K562 (cell line): ENCODE measurements at regions not wholly inside any gene's neighbourhood (a gene's known extent, or its start where the extent isn't known, plus 50 kb on each side); places are given as distances from the start of the nearest gene placed in this dataset.

ENCODE experiments used
- ATAC-seq: fragments of 200-7000 bp; cut with Tn5 transposase; 3 replicates; pipeline ENCODE4 v1.9.1; 2020; ENCODE audit warnings: moderate library complexity
- BruUV-seq: library from RNA; stranded (reverse); fragments of 400-500 nt; replicated peaks from 2 replicates; lab custom pipeline; 2021; lab: Mats Ljungman, UMichigan
- CTCF ChIA-PET: fragments of 300-600 bp; formaldehyde crosslinking; extraction: SDS; loops from one replicate; lab custom pipeline; 2021; ENCODE audit warnings: low intra/inter-chr PET ratio; lab: Yijun Ruan, JAX
- POLR2A ChIA-PET: fragments of 300-600, 350-650 bp; sonication (Branson Sonifier 250); formaldehyde crosslinking; extraction: SDS; loops from one replicate; lab custom pipeline; 2021; ENCODE audit warnings: antibody characterized with exemption, inconsistent platforms; lab: Yijun Ruan, JAX
- DNase-seq, 4 experiments: peaks; one replicate each; pipeline versions ENCODE4 v3.0.0 to v3.0.0-alpha.2; 2011 to 2018; ENCODE audit warnings: low spot score in 3 of 4, mixed read lengths in 3 of 4; ENCODE audit errors: extremely low read depth in 1 of 4
- FAIRE-seq: peaks from 2 replicates; lab custom pipeline; 2011; peaks lifted over from hg19 to GRCh38; lab: Jason Lieb, UNC
- H2AFZ ChIP-seq: 2 replicates; pipeline ENCODE4 v1.6.0; 2011; ENCODE audit warnings: low read depth, low read length, control low read depth, inconsistent platforms
- H3K27ac ChIP-seq: fragments of 200-600 bp; 3 replicates; pipeline ENCODE4 v1.8.0; 2011; ENCODE audit warnings: low read depth, mild to moderate bottlenecking, control low read depth, inconsistent platforms, low read length, moderate library complexity, mixed read lengths; ENCODE audit errors: extremely low read depth
- H3K27me3 ChIP-seq, 2 experiments: fragments of 300-600 bp in 1 of 2; 2 replicates in 1 of 2; 3 replicates in 1 of 2; pipeline versions ENCODE4 v1.6.0 to v1.8.0; 2011; ENCODE audit warnings: inconsistent platforms in 2 of 2, low read length in 2 of 2, mild to moderate bottlenecking in 1 of 2, mixed read lengths in 1 of 2, moderate library complexity in 1 of 2; ENCODE audit not compliant: control insufficient read depth in 2 of 2, insufficient read depth in 2 of 2
- H3K36me3 ChIP-seq: fragments of 300-600 bp; 3 replicates; pipeline ENCODE4 v1.8.0; 2011; ENCODE audit warnings: mild to moderate bottlenecking, low read length, inconsistent platforms; ENCODE audit not compliant: control insufficient read depth, insufficient read depth
- H3K4me1 ChIP-seq, 2 experiments: fragments of 200-600 bp in 1 of 2; replicated peaks in 1 of 2; 2 replicates in 1 of 2; 3 replicates in 1 of 2; pipeline versions ENCODE4 v1.5.1 to v1.8.0; 2011; ENCODE audit warnings: inconsistent platforms in 2 of 2, low read length in 2 of 2, mild to moderate bottlenecking in 1 of 2, mixed read lengths in 1 of 2, moderate library complexity in 1 of 2; ENCODE audit not compliant: control insufficient read depth in 2 of 2, insufficient read depth in 2 of 2
- H3K4me2 ChIP-seq: 2 replicates; pipeline ENCODE4 v1.6.1; 2011; ENCODE audit warnings: low read length, control low read depth, inconsistent platforms, mixed read lengths; ENCODE audit not compliant: insufficient read depth
- H3K4me3 ChIP-seq: fragments of 200-600 bp; sonication (generic), shearing (Covaris generic); 2 replicates; pipeline ENCODE4 v1.5.1; 2016; ENCODE audit warnings: control low read depth, inconsistent platforms
- H3K79me2 ChIP-seq: fragments of 200-600 bp; 3 replicates; pipeline ENCODE4 v1.8.0; 2011; ENCODE audit warnings: low read length, inconsistent platforms; ENCODE audit not compliant: control insufficient read depth, insufficient read depth
- H3K9ac ChIP-seq, 2 experiments: 2 replicates each; pipeline versions ENCODE4 v1.6.0 to v1.6.1; 2011; ENCODE audit warnings: low read depth in 2 of 2, low read length in 2 of 2, control low read depth in 1 of 2, inconsistent platforms in 1 of 2, mild to moderate bottlenecking in 1 of 2, mixed read lengths in 1 of 2; ENCODE audit not compliant: insufficient read depth in 1 of 2
- H3K9me1 ChIP-seq: one replicate; pipeline ENCODE4 v1.6.0; 2011; ENCODE audit warnings: inconsistent platforms, mild to moderate bottlenecking, low read length, moderate library complexity; ENCODE audit not compliant: control insufficient read depth, insufficient read depth
- H3K9me3 ChIP-seq: replicated peaks from 2 replicates; pipeline ENCODE4 v1.5.1; 2011; ENCODE audit warnings: low read depth, low read length, inconsistent platforms; ENCODE audit not compliant: control insufficient read depth, insufficient read depth
- H4K20me1 ChIP-seq: replicated peaks from 2 replicates; pipeline ENCODE4 v1.6.1; 2011; ENCODE audit warnings: low read length, inconsistent platforms, mixed read lengths; ENCODE audit not compliant: control insufficient read depth, insufficient read depth
- ARID1B ChIP-seq: fragments of 450-650 bp; IDR thresholded peaks from 2 replicates; pipeline ENCODE4 v1.6.1; 2016; ENCODE audit warnings: antibody characterized with exemption, mild to moderate bottlenecking, inconsistent platforms
- CBFA2T2 ChIP-seq: fragments of 450-650 bp; conservative IDR thresholded peaks from 2 replicates; pipeline ENCODE4 v1.6.1; 2017; ENCODE audit warnings: mild to moderate bottlenecking
- CBFA2T3 ChIP-seq: fragments of 450-650 bp; IDR thresholded peaks from 2 replicates; pipeline ENCODE4 v1.6.1; 2017
- RCOR1 ChIP-seq, 2 experiments: IDR thresholded peaks; 2 replicates each; pipeline ENCODE4 v1.6.1; 2012; ENCODE audit warnings: low read depth in 2 of 2, low read length in 2 of 2, borderline replicate concordance in 1 of 2, improper control_type of control experiment in 1 of 2
- TAL1 ChIP-seq: fragments of 450-650 bp; IDR thresholded peaks from 2 replicates; pipeline ENCODE4 v1.6.1; 2016; ENCODE audit warnings: mild to moderate bottlenecking
- ZNF3 ChIP-seq: fragments of 250-450 bp; sonication (Bioruptor Pico); IDR thresholded peaks from 2 replicates; pipeline ENCODE4 v1.5.0; 2021; ENCODE audit warnings: mild to moderate bottlenecking, moderate library complexity
- WGBS: fragments of 100-300 bp; shearing (Covaris generic); methylation state at CpG from one replicate; pipeline ENCODE4 v1.1.6; 2016; ENCODE audit warnings: low coverage, mixed read lengths; ENCODE audit not compliant: insufficient coverage; ENCODE audit errors: missing lambda C conversion rate; 5-methylcytosine and 5-hydroxymethylcytosine counted together
- in situ Hi-C: fragments of 300-500 bp; cut with MboI; formaldehyde crosslinking; loops from 4 replicates; pipeline ENCODE4 v1.15.0; 2018; ENCODE audit warnings: inconsistent platforms, mixed read lengths
- intact Hi-C: fragments of 100-400 bp; cut with micrococcal nuclease; formaldehyde crosslinking; loops from 2 replicates; pipeline ENCODE4 v1.14.2; 2022
- TF ChIP-seq, protein P1 (sequence below): sonication (generic); formaldehyde crosslinking; IDR thresholded peaks from 2 replicates; pipeline ENCODE4 v1.8.0; 2023; ENCODE audit warnings: mild to moderate bottlenecking, missing genetic modification reagents

DNA sequence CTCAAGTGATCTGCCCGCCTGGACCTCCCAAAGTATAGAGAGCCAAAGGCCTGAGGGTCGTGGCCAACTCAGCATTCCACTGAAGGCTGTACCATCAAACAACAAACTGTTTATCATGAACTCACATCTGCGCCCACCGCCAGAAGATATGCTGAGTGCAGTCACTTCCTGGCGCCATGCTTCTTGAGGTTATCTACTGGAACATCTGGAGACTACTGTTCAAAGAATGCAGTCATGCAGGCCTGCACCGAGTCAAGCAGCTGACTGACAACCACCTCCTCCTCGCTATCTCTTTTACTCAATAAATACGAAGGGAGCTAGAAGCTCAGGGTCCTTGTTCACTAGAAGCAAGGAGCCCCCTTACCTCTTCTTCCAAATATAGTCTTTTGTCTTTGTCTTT lies 473.9 kb upstream of the EEF2KMT start:
- ChIA-PET CTCF (no interaction called here), POLR2A (no interaction called here)
- no peak for FAIRE-seq
- H3K9me3 ChIP-seq: no peaks in the 10 kb centered on the region
- no peaks in the 10 kb centered on the region for H3K36me3 ChIP-seq
- 2% methylated on average over 8 of the region's 8 CpGs for WGBS
- DNase-seq: peak in 1 of 4 experiments; percentile 1
- intact Hi-C loops: no loop called here
- no peaks in the 10 kb centered on the region for H4K20me1 ChIP-seq
- H2AFZ ChIP-seq: no peak overlapping the region
- no peaks in the 10 kb centered on the region for H3K79me2 ChIP-seq
- H3K4me1 ChIP-seq: no peaks in the 10 kb centered on the region
- no peak overlapping the region for H3K27ac ChIP-seq
- no peak overlapping the region for H3K4me3 ChIP-seq
- H3K9ac ChIP-seq: no peak overlapping the region
- H3K4me2 ChIP-seq: no peak overlapping the region
- H3K9me1 ChIP-seq: no peaks in the 10 kb centered on the region
- H3K27me3 ChIP-seq: no peaks in the 10 kb centered on the region; a peak in 1 of 5 replicates
- ATAC-seq: no peak
- TF ChIP-seq CBFA2T3: peak; percentile 46
- TF ChIP-seq CBFA2T2: peak; percentile 42
- TF ChIP-seq ARID1B: peak; percentile 46
- TF ChIP-seq RCOR1 (IDR thresholded peaks at IDR 0.05; ENCODE audit: borderline replicate concordance in 1 of 2, low read depth in 2 of 2, low read length in 2 of 2): no peak
- TF ChIP-seq TAL1: peak; percentile 53; the same call in 1 of the 2 replicates
- TF ChIP-seq, protein P1, sequence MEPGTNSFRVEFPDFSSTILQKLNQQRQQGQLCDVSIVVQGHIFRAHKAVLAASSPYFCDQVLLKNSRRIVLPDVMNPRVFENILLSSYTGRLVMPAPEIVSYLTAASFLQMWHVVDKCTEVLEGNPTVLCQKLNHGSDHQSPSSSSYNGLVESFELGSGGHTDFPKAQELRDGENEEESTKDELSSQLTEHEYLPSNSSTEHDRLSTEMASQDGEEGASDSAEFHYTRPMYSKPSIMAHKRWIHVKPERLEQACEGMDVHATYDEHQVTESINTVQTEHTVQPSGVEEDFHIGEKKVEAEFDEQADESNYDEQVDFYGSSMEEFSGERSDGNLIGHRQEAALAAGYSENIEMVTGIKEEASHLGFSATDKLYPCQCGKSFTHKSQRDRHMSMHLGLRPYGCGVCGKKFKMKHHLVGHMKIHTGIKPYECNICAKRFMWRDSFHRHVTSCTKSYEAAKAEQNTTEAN (CRISPR knock-in tag): no peak
- TF ChIP-seq ZNF3: no peak
- BruUV-seq: no TSS peak
- in situ Hi-C loops: no loop called here
